ENCODE measurements at regions not wholly inside any gene's neighbourhood (a gene's known extent, or its start where the extent isn't known, plus 50 kb on each side); places are given as distances from the start of the nearest gene placed in this dataset.

DNA sequence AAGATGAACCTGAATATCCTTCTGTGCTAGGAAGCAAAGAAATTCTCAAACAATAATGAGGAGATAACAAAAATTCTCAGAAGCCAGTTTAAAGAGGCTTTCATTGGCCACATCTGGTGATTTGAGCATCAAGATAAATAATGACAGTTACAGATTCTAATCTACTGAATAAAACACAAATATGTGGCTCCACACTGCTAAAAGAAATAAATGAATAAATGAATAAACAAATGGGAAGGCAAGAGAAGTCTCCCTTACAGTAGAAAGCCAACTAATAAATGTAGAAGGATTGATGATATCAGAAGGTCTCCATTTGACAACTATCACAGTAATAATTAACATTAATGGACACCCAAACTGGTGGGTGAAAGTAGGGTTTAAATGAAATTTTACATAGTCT, 54.6 kb upstream of the ADAM23 start:
- ATAC-seq = no peak
- no peak overlapping the region for H3K9ac ChIP-seq (ENCODE audit: insufficient read depth, low read depth, low read length)
- intact Hi-C loops (cut with micrococcal nuclease; ENCODE audit: unreplicated experiment) (no loop called here), in situ Hi-C loops (cut with HindIII; ENCODE audit: extremely low pct_ligation_motif_present, low pct_unique_long_range_greater_than_20kb) (no loop called here)
- no TSS peak for BruUV-seq (replicated peaks)
- no peaks in the 10 kb centered on the region for H3K9me3 ChIP-seq (ENCODE audit: low read length)
- no peak overlapping the region for H3K4me2 ChIP-seq (ENCODE audit: low read depth, low read length)
- H3K4me3 ChIP-seq (replicated peaks in 1 of 3; ENCODE audit: insufficient read depth in 1 of 3, low read depth in 2 of 3, low read length in 3 of 3) = no peak overlapping the region
- H2AFZ ChIP-seq (ENCODE audit: low read length) = no peak overlapping the region
- FAIRE-seq = no peak
- no peaks in the 10 kb centered on the region for H3K4me1 ChIP-seq (ENCODE audit: insufficient read depth, low read length)
- no peaks in the 10 kb centered on the region for H3K36me3 ChIP-seq (replicated peaks in 1 of 2; ENCODE audit: control insufficient read depth in 1 of 2, insufficient read depth in 2 of 2, low read length in 2 of 2)
- H3K27ac ChIP-seq (ENCODE audit: extremely low read length, insufficient read depth, low read length) = no peak overlapping the region
- ChIA-PET CTCF (ENCODE audit: low intra/inter-chr PET ratio, low total read pairs) (no interaction called here), POLR2A (no interaction called here)
- no peaks in the 10 kb centered on the region for H3K79me2 ChIP-seq (ENCODE audit: insufficient read depth, low read length)
- TF ChIP-seq ZBTB7A (CRISPR knock-in tag; IDR thresholded peaks at IDR 0.05) (no peak), NFYB (CRISPR knock-in tag; IDR thresholded peaks at IDR 0.05) (no peak), SMC3 (IDR thresholded peaks at IDR 0.05; ENCODE audit: low read length) (no peak), MXD4 (CRISPR knock-in tag; IDR thresholded peaks at IDR 0.05) (no peak), HMGA1 (CRISPR knock-in tag; conservative IDR thresholded peaks at IDR 0.05) (no peak), HNF1B (CRISPR knock-in tag; IDR thresholded peaks at IDR 0.05) (no peak), PITX1 (CRISPR knock-in tag; IDR thresholded peaks at IDR 0.05) (no peak)
- TF ChIP-seq, protein P1, sequence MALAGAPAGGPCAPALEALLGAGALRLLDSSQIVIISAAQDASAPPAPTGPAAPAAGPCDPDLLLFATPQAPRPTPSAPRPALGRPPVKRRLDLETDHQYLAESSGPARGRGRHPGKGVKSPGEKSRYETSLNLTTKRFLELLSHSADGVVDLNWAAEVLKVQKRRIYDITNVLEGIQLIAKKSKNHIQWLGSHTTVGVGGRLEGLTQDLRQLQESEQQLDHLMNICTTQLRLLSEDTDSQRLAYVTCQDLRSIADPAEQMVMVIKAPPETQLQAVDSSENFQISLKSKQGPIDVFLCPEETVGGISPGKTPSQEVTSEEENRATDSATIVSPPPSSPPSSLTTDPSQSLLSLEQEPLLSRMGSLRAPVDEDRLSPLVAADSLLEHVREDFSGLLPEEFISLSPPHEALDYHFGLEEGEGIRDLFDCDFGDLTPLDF (CRISPR knock-in tag; IDR thresholded peaks at IDR 0.05) = no peak
- TF ChIP-seq, protein P2, sequence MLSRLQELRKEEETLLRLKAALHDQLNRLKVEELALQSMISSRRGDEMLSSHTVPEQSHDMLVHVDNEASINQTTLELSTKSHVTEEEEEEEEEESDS (CRISPR knock-in tag; IDR thresholded peaks at IDR 0.05; ENCODE audit: borderline replicate concordance) = no peak
- no peaks in the 10 kb centered on the region for H3K27me3 ChIP-seq (ENCODE audit: control insufficient read depth in 1 of 2, insufficient read depth in 2 of 2, low read length in 2 of 2)
- no peaks in the 10 kb centered on the region for H4K20me1 ChIP-seq (ENCODE audit: insufficient read depth, low read length)
- DNase-seq (ENCODE audit: low spot score) = no peak
